Stimulated activated CD4-positive, alpha-beta T cell treated with anti-CD3 and anti-CD28 coated beads, Interleukin-4, amount 100 ng/mL, for 4 hours (primary cell): ENCODE measurements at regions not wholly inside any gene's neighbourhood (a gene's known extent, or its start where the extent isn't known, plus 50 kb on each side); places are given as distances from the start of the nearest gene placed in this dataset.

ENCODE experiments used
- DNase-seq, 2 experiments: peaks; one replicate each; pipeline ENCODE4 v3.0.0-alpha.2; 2020

- DNase-seq = no peak
Observed at GRCh38 chr11:95508219-95508890, 277.4 kb upstream of the SESN3 start.

DNA sequence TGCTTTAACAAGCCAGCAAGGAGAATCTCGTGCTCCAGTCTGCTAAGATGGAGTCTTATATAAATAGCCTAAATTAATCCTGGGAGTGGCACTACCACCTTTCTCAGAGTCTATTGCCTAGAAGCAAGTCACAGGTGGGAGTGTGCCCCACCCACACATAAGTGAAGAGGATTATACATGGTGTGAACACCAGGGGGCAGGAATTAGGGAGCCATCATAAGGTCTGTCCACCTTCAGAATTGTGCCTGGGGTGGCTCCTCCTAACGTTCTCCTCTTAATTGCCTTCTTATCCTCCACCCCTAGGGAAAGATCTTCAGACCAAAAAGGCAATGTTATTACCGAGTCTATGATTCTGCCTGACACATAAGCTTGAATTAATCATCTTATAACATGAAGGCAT is 276.8 kb upstream of the SESN3 start:
- DNase-seq = no peak

- no peak for DNase-seq
Observed at GRCh38 chr11:95506777-95507176, 275.8 kb upstream of the SESN3 start.

- DNase-seq = no peak
Observed at GRCh38 chr11:95505927-95506426, 275.0 kb upstream of the SESN3 start.

GRCh38 chr11:95503047-95503446 is 272.0 kb upstream of the SESN3 start:
- DNase-seq = no peak

GRCh38 chr11:95502522-95502921 is 271.5 kb upstream of the SESN3 start:
- no peak for DNase-seq

GRCh38 chr11:95501761-95502266 is 270.8 kb upstream of the SESN3 start:
- DNase-seq = no peak

DNA sequence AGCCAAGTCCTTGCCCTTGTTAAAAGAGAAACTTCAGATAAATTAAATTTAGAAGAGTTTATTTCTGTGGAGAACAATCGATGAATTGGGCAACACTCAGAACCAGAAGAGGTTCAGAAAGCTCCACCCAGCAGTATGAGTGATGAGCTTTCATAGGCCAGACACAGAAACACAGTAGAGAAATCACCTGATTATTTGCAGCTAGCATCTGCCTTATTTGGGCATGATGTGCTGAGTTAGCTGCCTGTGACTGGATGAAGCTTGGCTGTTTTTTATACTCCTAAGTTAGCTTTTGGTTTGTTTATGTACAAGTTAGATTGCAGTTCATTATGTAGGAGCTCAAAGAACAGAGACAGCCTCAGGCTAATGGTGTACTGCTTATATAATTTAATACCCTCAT is 269.5 kb upstream of the SESN3 start:
- DNase-seq = no peak

DNA sequence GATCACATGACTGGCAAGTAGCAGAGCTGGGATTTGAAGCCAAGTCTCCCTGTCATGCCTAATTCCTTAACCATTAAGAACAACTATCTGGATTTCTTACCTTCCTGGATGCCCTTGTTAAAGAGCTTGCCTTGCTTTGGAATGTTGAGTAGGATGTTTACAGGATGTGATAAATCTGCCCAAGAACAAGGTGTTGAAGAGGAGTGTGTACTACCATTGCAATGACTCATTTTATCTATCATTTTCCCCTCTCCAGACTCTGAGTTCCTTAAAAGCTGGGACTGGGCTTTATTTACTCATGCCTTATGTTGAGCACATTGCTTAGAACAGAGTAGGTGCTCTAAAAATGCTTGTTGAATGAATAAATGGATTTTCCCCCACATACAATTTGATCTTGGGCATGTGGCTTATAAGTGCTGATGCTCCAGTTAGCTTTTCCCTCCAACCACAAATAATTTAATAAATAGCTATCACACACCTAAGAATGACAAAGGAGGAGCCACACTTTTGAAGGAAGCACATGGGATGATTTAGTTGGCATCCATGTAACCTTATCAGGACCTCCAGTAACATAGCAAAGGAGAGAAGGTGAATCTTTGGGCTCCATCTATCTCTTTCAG is 268.6 kb upstream of the SESN3 start:
- DNase-seq = no peak

- no peak for DNase-seq
Observed at GRCh38 chr11:95498722-95499425, 267.9 kb upstream of the SESN3 start.

GRCh38 chr11:95496901-95497300 is 265.9 kb upstream of the SESN3 start:
- no peak for DNase-seq

- DNase-seq = no peak
Observed at GRCh38 chr11:95495706-95496105, 264.7 kb upstream of the SESN3 start.

DNA sequence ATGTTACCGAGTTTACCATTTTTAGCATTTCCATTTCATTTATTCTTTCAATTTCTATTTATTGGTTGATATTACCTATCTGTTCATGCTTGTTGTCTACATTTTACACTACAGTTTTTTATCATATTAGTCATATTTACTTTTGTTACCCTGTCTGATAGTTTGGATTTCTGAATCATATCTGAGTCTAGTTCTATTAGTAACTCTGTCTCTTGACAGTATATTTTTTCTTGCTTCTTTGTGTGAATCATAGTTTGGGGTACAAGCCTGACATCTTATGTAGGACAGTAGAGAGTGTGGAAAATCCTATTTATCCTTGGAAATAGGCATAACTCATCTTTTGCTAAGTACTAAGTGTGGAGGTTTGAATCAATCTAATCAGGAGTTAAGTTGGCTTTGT is 263.9 kb upstream of the SESN3 start:
- DNase-seq = no peak

DNA sequence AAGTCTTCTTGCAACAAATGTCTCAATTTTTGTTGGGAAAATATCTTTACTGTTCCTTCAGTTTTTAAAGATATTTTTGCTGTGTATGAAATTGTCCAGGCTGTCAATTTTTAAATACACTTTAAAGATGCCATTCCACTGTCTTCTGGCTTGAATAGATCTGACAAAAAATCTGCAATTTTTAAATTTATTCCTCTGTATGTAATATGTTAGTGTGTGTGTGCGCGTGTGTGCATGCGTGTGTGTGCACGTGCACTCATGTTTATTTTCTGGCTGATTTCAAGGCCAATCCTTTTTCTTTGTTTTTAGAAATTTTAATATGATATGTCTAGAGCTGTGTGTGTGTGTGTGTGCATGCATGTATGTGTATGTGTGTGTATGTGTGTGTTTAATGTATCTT is 263.2 kb upstream of the SESN3 start:
- DNase-seq = no peak

DNA sequence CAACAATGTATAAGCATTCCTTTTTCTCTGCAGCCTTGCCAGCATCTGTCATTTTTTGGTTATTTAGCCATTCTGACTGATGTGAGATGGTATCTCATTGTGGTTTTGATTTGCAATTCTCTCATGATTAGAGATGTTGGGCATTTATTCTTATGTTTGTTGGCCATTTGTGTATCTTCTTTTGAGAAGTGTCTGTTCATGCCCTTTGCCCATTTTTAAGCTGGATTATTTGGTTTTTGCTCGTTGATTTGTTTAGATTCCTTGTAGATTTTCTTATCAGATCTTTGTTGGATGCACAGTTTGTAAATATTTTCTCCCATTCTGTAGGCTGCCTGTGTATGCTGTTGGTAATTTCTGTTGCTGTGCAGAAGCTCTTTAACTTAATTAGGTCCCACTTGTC is 259.6 kb upstream of the SESN3 start:
- no peak for DNase-seq

GRCh38 chr11:95487938-95488337 is 256.9 kb upstream of the SESN3 start:
- no peak for DNase-seq

DNA sequence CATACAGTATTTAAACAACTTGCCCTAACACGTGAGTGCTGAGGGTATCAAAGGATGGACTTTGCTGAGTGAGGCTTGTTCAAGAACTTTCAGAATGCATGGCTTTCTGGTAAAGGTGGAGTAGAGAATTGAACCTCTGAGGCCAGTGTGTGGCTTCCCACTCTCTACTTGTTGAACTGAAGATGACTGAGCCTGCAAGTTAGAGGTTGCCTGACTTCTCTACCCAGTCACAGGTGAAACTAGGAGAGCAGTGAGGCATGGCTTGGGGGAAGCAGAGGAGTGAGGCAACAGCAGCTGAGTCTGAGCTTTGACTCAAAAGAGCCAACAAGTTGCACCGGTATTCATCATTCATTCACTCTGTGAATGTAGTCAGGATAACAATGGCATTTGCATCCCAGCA is 256.4 kb upstream of the SESN3 start:
- no peak for DNase-seq

GRCh38 chr11:95486979-95487378 is 256.0 kb upstream of the SESN3 start:
- DNase-seq = no peak

GRCh38 chr11:95486466-95486865 is 255.5 kb upstream of the SESN3 start:
- DNase-seq = no peak

DNA sequence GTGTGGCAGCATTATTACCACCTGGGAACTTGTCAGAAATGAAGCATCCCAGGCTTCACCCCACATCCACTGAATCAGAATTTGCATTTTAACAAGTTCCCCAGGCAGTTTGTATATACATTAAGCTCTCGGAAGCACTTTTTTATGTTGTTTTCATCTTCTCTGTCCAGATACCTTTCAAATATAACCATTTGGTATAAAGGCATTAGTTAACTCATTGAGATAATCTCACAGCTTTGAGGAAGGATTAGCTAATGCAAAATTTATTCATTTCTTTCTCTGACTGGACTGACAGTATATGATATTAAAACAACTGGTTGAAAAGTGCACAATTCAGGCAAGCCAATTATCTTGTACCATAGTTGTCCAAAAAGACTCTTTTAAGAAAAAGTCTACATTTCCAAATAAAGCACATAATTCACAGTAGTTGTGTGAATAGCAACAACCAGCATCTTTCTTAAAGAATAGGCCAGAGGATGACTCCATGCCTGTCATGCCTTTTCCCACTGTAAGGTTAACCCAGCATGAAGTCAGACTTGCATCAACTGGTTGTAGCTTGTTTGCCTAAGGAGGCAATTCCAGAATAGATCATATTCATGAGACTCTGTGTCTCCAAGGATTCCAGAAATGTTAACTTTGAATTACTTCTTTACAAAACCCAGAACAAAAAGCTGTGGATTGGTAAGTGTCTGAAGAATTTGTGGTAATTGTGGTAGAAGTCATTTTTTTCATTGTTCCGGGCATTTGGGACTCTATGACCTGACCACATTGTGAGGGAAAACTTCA is 254.3 kb upstream of the SESN3 start:
- DNase-seq = no peak

- no peak for DNase-seq
Observed at GRCh38 chr11:95483339-95483738, 252.3 kb upstream of the SESN3 start.

GRCh38 chr11:95478003-95478402 is 247.0 kb upstream of the SESN3 start:
- DNase-seq = no peak

DNA sequence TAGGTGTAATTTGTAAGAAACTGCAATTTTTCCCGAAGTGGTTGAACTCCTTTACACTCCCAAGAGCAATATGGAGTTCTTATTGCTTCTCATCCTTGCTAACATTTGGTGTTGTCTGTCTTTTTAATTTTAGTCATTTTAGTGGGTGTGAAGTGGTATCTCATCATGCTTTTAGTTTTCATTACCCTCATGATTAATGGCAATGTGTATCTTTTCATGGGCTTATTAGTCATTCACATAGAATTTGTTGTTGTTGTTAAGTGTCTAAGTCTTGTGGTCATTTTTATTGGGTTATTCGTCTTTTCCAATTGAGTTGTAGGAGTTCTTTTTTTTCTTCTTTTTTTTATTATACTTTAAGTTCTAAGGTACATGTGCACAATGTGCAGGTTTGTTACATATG is 238.3 kb upstream of the SESN3 start:
- DNase-seq = no peak
